GM21381 (cell line): ENCODE measurements at regions not wholly inside any gene's neighbourhood (a gene's known extent, or its start where the extent isn't known, plus 50 kb on each side); places are given as distances from the start of the nearest gene placed in this dataset.

Experiments
- ATAC-seq: cut with Tn5 transposase; IDR thresholded peaks from one replicate; pipeline ENCODE4 v1.9.1; 2021; ENCODE audit warnings: mild to moderate bottlenecking, moderate library complexity; ENCODE audit not compliant: unreplicated experiment

GRCh38 chr6:98274691-98275090 lies 559.7 kb upstream of the POU3F2 start:
- no peak for ATAC-seq

- ATAC-seq: no peak
Measured at GRCh38 chr6:98280492-98280891, 553.9 kb upstream of the POU3F2 start.

GRCh38 chr6:98286620-98287019 lies 547.8 kb upstream of the POU3F2 start:
- no peak for ATAC-seq

GRCh38 chr6:98287876-98288275 lies 546.5 kb upstream of the POU3F2 start:
- no peak for ATAC-seq

- no peak for ATAC-seq
Measured at GRCh38 chr6:98292810-98293209, 541.6 kb upstream of the POU3F2 start.

GRCh38 chr6:98295515-98296175 lies 538.7 kb upstream of the POU3F2 start:
- ATAC-seq: no peak

GRCh38 chr6:98308564-98308963 lies 525.8 kb upstream of the POU3F2 start:
- no peak for ATAC-seq

GRCh38 chr6:98310443-98310842 lies 523.9 kb upstream of the POU3F2 start:
- ATAC-seq: no peak

GRCh38 chr6:98323605-98324004 lies 510.8 kb upstream of the POU3F2 start:
- ATAC-seq: peak; percentile 66

GRCh38 chr6:98324446-98324845 lies 509.9 kb upstream of the POU3F2 start:
- no peak for ATAC-seq

- no peak for ATAC-seq
Measured at GRCh38 chr6:98325366-98325765, 509.0 kb upstream of the POU3F2 start.

- no peak for ATAC-seq
Measured at GRCh38 chr6:98333273-98333672, 501.1 kb upstream of the POU3F2 start.

- no peak for ATAC-seq
Measured at GRCh38 chr6:98335594-98335993, 498.8 kb upstream of the POU3F2 start.

- ATAC-seq: no peak
Measured at GRCh38 chr6:98339506-98339905, 494.9 kb upstream of the POU3F2 start.

GRCh38 chr6:98343004-98343403 lies 491.4 kb upstream of the POU3F2 start:
- ATAC-seq: no peak

- ATAC-seq: no peak
Measured at GRCh38 chr6:98343797-98344196, 490.6 kb upstream of the POU3F2 start.

- ATAC-seq: no peak
Measured at GRCh38 chr6:98352348-98352747, 482.0 kb upstream of the POU3F2 start.

- ATAC-seq: no peak
Measured at GRCh38 chr6:98358173-98358572, 476.2 kb upstream of the POU3F2 start.

- ATAC-seq: no peak
Measured at GRCh38 chr6:98366371-98366770, 468.0 kb upstream of the POU3F2 start.

GRCh38 chr6:98380589-98380988 lies 453.8 kb upstream of the POU3F2 start:
- ATAC-seq: no peak

GRCh38 chr6:98382246-98382645 lies 452.1 kb upstream of the POU3F2 start:
- ATAC-seq: no peak

GRCh38 chr6:98384334-98384733 lies 450.0 kb upstream of the POU3F2 start:
- ATAC-seq: no peak

- no peak for ATAC-seq
Measured at GRCh38 chr6:98384801-98385200, 449.6 kb upstream of the POU3F2 start.
